ENCODE measurements at regions not wholly inside any gene's neighbourhood (a gene's known extent, or its start where the extent isn't known, plus 50 kb on each side); places are given as distances from the start of the nearest gene placed in this dataset.
A peak's percentile ranks its signal among the peaks of the same experiment; 100 is the strongest.

DNA sequence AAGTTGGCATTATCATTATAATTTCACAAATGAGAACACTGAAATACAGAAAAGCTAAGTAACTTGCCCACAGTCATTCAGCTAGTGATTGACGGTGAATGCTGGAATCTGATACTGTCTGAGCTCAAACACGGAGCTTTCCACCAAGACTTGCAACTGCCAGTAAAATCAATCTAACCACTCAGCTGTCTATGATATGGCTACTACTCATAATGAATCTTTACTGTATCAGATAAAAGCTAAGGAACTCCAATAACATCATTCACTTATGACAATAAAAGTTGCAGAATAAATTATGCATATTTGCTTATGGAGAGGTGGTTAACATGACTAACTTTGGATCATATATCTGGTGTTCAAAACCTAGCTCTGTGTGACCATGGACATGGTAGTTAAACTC is 279.4 kb upstream of the NXPH2 start:
- H3K79me2 ChIP-seq (replicated peaks; ENCODE audit: insufficient read depth, low read length), result no peaks in the 10 kb centered on the region
- no peak overlapping the region for H3K4me2 ChIP-seq (ENCODE audit: low read length)
- H3K27me3 ChIP-seq (ENCODE audit: insufficient read depth, low read depth, low read length), result no peaks in the 10 kb centered on the region
- TF ChIP-seq TAF1 (IDR thresholded peaks at IDR 0.05; ENCODE audit: low read depth), result no peak
- TF ChIP-seq REST (IDR thresholded peaks at IDR 0.05; ENCODE audit: borderline replicate concordance), result no peak
- TF ChIP-seq, protein P1, sequence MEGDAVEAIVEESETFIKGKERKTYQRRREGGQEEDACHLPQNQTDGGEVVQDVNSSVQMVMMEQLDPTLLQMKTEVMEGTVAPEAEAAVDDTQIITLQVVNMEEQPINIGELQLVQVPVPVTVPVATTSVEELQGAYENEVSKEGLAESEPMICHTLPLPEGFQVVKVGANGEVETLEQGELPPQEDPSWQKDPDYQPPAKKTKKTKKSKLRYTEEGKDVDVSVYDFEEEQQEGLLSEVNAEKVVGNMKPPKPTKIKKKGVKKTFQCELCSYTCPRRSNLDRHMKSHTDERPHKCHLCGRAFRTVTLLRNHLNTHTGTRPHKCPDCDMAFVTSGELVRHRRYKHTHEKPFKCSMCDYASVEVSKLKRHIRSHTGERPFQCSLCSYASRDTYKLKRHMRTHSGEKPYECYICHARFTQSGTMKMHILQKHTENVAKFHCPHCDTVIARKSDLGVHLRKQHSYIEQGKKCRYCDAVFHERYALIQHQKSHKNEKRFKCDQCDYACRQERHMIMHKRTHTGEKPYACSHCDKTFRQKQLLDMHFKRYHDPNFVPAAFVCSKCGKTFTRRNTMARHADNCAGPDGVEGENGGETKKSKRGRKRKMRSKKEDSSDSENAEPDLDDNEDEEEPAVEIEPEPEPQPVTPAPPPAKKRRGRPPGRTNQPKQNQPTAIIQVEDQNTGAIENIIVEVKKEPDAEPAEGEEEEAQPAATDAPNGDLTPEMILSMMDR (IDR thresholded peaks at IDR 0.05; ENCODE audit: poor library complexity, severe bottlenecking), result no peak
- no peak for TF ChIP-seq EZH2 (IDR thresholded peaks at IDR 0.05; ENCODE audit: borderline replicate concordance, insufficient read depth, low read length, poor library complexity, severe bottlenecking)
- TF ChIP-seq SMC3 (conservative IDR thresholded peaks at IDR 0.05; ENCODE audit: poor library complexity), result no peak
- TF ChIP-seq MXI1 (conservative IDR thresholded peaks at IDR 0.05; ENCODE audit: poor library complexity, severe bottlenecking), result no peak
- no peak for TF ChIP-seq EP300 (conservative IDR thresholded peaks at IDR 0.05; ENCODE audit: poor library complexity, severe bottlenecking)
- TF ChIP-seq POLR2AphosphoS5 (IDR thresholded peaks at IDR 0.05), result no peak
- no peak for TF ChIP-seq RAD21 (conservative IDR thresholded peaks at IDR 0.05)
- H3K9me2 ChIP-seq (ENCODE audit: insufficient read depth, low read length), result no peaks in the 10 kb centered on the region
- H3K36me3 ChIP-seq (ENCODE audit: insufficient read depth, low read length), result no peaks in the 10 kb centered on the region
- no peak overlapping the region for H3K27ac ChIP-seq (ENCODE audit: low read length)
- no peaks in the 10 kb centered on the region for H3K9me3 ChIP-seq (ENCODE audit: low read length)
- H4K20me1 ChIP-seq (ENCODE audit: insufficient read depth), result no peaks in the 10 kb centered on the region
- H3F3A ChIP-seq (ENCODE audit: insufficient read depth, low read length, poor library complexity, severe bottlenecking), result no peaks in the 10 kb centered on the region
- no peak overlapping the region for H3K9ac ChIP-seq (ENCODE audit: low read length)
- H3K4me3 ChIP-seq (ENCODE audit: low read length), result no peak overlapping the region
- no peak overlapping the region for H2AFZ ChIP-seq (ENCODE audit: low read depth, low read length)

- no peak overlapping the region for H3K9ac ChIP-seq (ENCODE audit: low read length)
- H4K20me1 ChIP-seq (ENCODE audit: insufficient read depth), result no peaks in the 10 kb centered on the region
- peak; percentile 69 for TF ChIP-seq REST (IDR thresholded peaks at IDR 0.05; ENCODE audit: borderline replicate concordance)
- TF ChIP-seq RAD21 (conservative IDR thresholded peaks at IDR 0.05), result no peak
- no peak for TF ChIP-seq EZH2 (IDR thresholded peaks at IDR 0.05; ENCODE audit: borderline replicate concordance, insufficient read depth, low read length, poor library complexity, severe bottlenecking)
- no peak for TF ChIP-seq TAF1 (IDR thresholded peaks at IDR 0.05; ENCODE audit: low read depth)
- peak; percentile 99 for TF ChIP-seq EP300 (conservative IDR thresholded peaks at IDR 0.05; ENCODE audit: poor library complexity, severe bottlenecking)
- no peak for TF ChIP-seq SMC3 (conservative IDR thresholded peaks at IDR 0.05; ENCODE audit: poor library complexity)
- TF ChIP-seq, protein P1 (IDR thresholded peaks at IDR 0.05; ENCODE audit: poor library complexity, severe bottlenecking), result no peak
- peak; percentile 98 for TF ChIP-seq POLR2AphosphoS5 (IDR thresholded peaks at IDR 0.05)
- no peak for TF ChIP-seq MXI1 (conservative IDR thresholded peaks at IDR 0.05; ENCODE audit: poor library complexity, severe bottlenecking)
- H3K4me3 ChIP-seq (ENCODE audit: low read length), result peak overlapping the region; percentile 17
- no peaks in the 10 kb centered on the region for H3K9me3 ChIP-seq (ENCODE audit: low read length)
- no peaks in the 10 kb centered on the region for H3K27me3 ChIP-seq (ENCODE audit: insufficient read depth, low read depth, low read length)
- H3K4me2 ChIP-seq (ENCODE audit: low read length), result peak overlapping the region; percentile 2
- no peak overlapping the region for H2AFZ ChIP-seq (ENCODE audit: low read depth, low read length)
- H3K27ac ChIP-seq (ENCODE audit: low read length), result peak overlapping the region; percentile 9
- H3F3A ChIP-seq (ENCODE audit: insufficient read depth, low read length, poor library complexity, severe bottlenecking), result no peaks in the 10 kb centered on the region
- no peaks in the 10 kb centered on the region for H3K36me3 ChIP-seq (ENCODE audit: insufficient read depth, low read length)
- H3K79me2 ChIP-seq (replicated peaks; ENCODE audit: insufficient read depth, low read length), result no peaks in the 10 kb centered on the region
- no peaks in the 10 kb centered on the region for H3K9me2 ChIP-seq (ENCODE audit: insufficient read depth, low read length)
These were observed 275.0 kb upstream of the NXPH2 start for GRCh38 chr2:139055202-139055601.
